SK-MEL-5 (cell line): ENCODE measurements at regions not wholly inside any gene's neighbourhood (a gene's known extent, or its start where the extent isn't known, plus 50 kb on each side); places are given as distances from the start of the nearest gene placed in this dataset.
"Not testable (repeated sequence)": the region's sequence is repeated elsewhere in the genome, so short reads cannot be mapped to it uniquely, and the experiment has no call there.

Experiments used
- DNase-seq: peaks from one replicate; pipeline ENCODE4 v3.0.0-alpha.2; 2016; ENCODE audit warnings: low read depth, low spot score
- in situ Hi-C: cut with HindIII; loops from 2 replicates; pipeline ENCODE4 v1.10.0; 2016; ENCODE audit warnings: low sequenced_read_pairs, high pct_unique_total_duplicates, low pct_unique_long_range_greater_than_20kb

- no peak for DNase-seq
- in situ Hi-C loops: no loop called here
These were observed 66.6 kb downstream of the MYL12B start for GRCh38 chr18:3328532-3328931.

GRCh38 chr18:3329471-3329870 is 67.5 kb downstream of the MYL12B start:
- DNase-seq: no peak
- in situ Hi-C loops: no loop called here

GRCh38 chr18:3329872-3330271 is 67.9 kb downstream of the MYL12B start:
- in situ Hi-C loops: no loop called here

GRCh38 chr18:3330622-3331021 is 68.7 kb downstream of the MYL12B start:
- DNase-seq: no peak
- in situ Hi-C loops: no loop called here

More at GRCh38 chr18:3329872-3330271, 67.9 kb downstream of the MYL12B start:
- DNase-seq: no peak

- in situ Hi-C loops: no loop called here
- DNase-seq: no peak
These were observed 70.4 kb downstream of the MYL12B start for GRCh38 chr18:3332376-3332775.

GRCh38 chr18:3333056-3333720 is 71.3 kb downstream of the MYL12B start:
- DNase-seq: no peak
- in situ Hi-C loops: no loop called here

- DNase-seq: no peak
- in situ Hi-C loops: no loop called here
These were observed 71.9 kb downstream of the MYL12B start for GRCh38 chr18:3333721-3334386.

- in situ Hi-C loops: no loop called here
- DNase-seq: no peak
These were observed 78.2 kb downstream of the MYL12B start for GRCh38 chr18:3340015-3340681.

GRCh38 chr18:3340682-3341097 is 78.8 kb downstream of the MYL12B start:
- DNase-seq: no peak
- in situ Hi-C loops: no loop called here

GRCh38 chr18:3342628-3343027 is 80.7 kb downstream of the MYL12B start:
- no peak for DNase-seq
- in situ Hi-C loops: no loop called here

- no peak for DNase-seq
- in situ Hi-C loops: no loop called here
These were observed 83.5 kb downstream of the MYL12B start for GRCh38 chr18:3345452-3345851.

GRCh38 chr18:3345885-3346284 is 84.0 kb downstream of the MYL12B start:
- in situ Hi-C loops: no loop called here
- DNase-seq: no peak

- no peak for DNase-seq
- in situ Hi-C loops: no loop called here
These were observed 84.6 kb downstream of the MYL12B start for GRCh38 chr18:3346487-3346886.

- in situ Hi-C loops: no loop called here
These were observed 85.4 kb downstream of the MYL12B start for GRCh38 chr18:3347286-3347803.

GRCh38 chr18:3348176-3348575 is 86.2 kb downstream of the MYL12B start:
- in situ Hi-C loops: no loop called here
- DNase-seq: no peak

More at GRCh38 chr18:3347286-3347803, 85.4 kb downstream of the MYL12B start:
- DNase-seq: no peak

GRCh38 chr18:3349046-3349841 is 87.3 kb downstream of the MYL12B start:
- DNase-seq, in situ Hi-C loops: not testable (repeated sequence)

GRCh38 chr18:3350021-3350420 is 88.1 kb downstream of the MYL12B start:
- in situ Hi-C loops: no loop called here
- DNase-seq: no peak
